ENCODE measurements at regions not wholly inside any gene's neighbourhood (a gene's known extent, or its start where the extent isn't known, plus 50 kb on each side); places are given as distances from the start of the nearest gene placed in this dataset.

GRCh38 chr18:73758446-73758845, 389.2 kb downstream of the FBXO15 start:
- TF ChIP-seq CTCF (IDR thresholded peaks at IDR 0.05; ENCODE audit: borderline replicate concordance), result no peak
- no peaks in the 10 kb centered on the region for H3K27me3 ChIP-seq (ENCODE audit: low read depth)
- intact Hi-C loops (cut with micrococcal nuclease), result no loop called here
- no peak overlapping the region for H3K4me3 ChIP-seq
- H3K4me1 ChIP-seq, result no peaks in the 10 kb centered on the region
- no peak overlapping the region for H3K27ac ChIP-seq (replicated peaks)
- no peaks in the 10 kb centered on the region for H3K36me3 ChIP-seq
- no peak for DNase-seq
- H3K9me3 ChIP-seq (replicated peaks), result no peaks in the 10 kb centered on the region

GRCh38 chr18:73756256-73757091, 391.2 kb downstream of the FBXO15 start:
- Histone ChIP-seq H3K27ac (replicated peaks) (no peak overlapping the region), H3K27me3 (ENCODE audit: low read depth) (no peaks in the 10 kb centered on the region), H3K4me3 (no peak overlapping the region), H3K4me1 (no peaks in the 10 kb centered on the region), H3K36me3 (no peaks in the 10 kb centered on the region), H3K9me3 (replicated peaks) (no peaks in the 10 kb centered on the region)
- DNase-seq, result no peak
- TF ChIP-seq CTCF (IDR thresholded peaks at IDR 0.05; ENCODE audit: borderline replicate concordance), result no peak
- intact Hi-C loops (cut with micrococcal nuclease), result no loop called here

GRCh38 chr18:73752965-73753364, 394.7 kb downstream of the FBXO15 start:
- H3K27ac ChIP-seq (replicated peaks), result no peak overlapping the region
- H3K36me3 ChIP-seq, result no peaks in the 10 kb centered on the region
- no peaks in the 10 kb centered on the region for H3K9me3 ChIP-seq (replicated peaks)
- no peaks in the 10 kb centered on the region for H3K27me3 ChIP-seq (ENCODE audit: low read depth)
- no peak for DNase-seq
- TF ChIP-seq CTCF (IDR thresholded peaks at IDR 0.05; ENCODE audit: borderline replicate concordance), result no peak
- no peaks in the 10 kb centered on the region for H3K4me1 ChIP-seq
- intact Hi-C loops (cut with micrococcal nuclease), result no loop called here
- no peak overlapping the region for H3K4me3 ChIP-seq

GRCh38 chr18:73752546-73752945, 395.1 kb downstream of the FBXO15 start:
- no peak for DNase-seq
- no peaks in the 10 kb centered on the region for H3K4me1 ChIP-seq
- H3K27ac ChIP-seq (replicated peaks), result no peak overlapping the region
- H3K36me3 ChIP-seq, result no peaks in the 10 kb centered on the region
- intact Hi-C loops (cut with micrococcal nuclease), result no loop called here
- H3K4me3 ChIP-seq, result no peak overlapping the region
- no peak for TF ChIP-seq CTCF (IDR thresholded peaks at IDR 0.05; ENCODE audit: borderline replicate concordance)
- no peaks in the 10 kb centered on the region for H3K27me3 ChIP-seq (ENCODE audit: low read depth)
- H3K9me3 ChIP-seq (replicated peaks), result no peaks in the 10 kb centered on the region

GRCh38 chr18:73750052-73750451, 397.6 kb downstream of the FBXO15 start:
- no peak for DNase-seq
- intact Hi-C loops (cut with micrococcal nuclease), result no loop called here
- H3K36me3 ChIP-seq, result no peaks in the 10 kb centered on the region
- H3K4me3 ChIP-seq, result no peak overlapping the region
- H3K27me3 ChIP-seq (ENCODE audit: low read depth), result no peaks in the 10 kb centered on the region
- H3K27ac ChIP-seq (replicated peaks), result no peak overlapping the region
- TF ChIP-seq CTCF (IDR thresholded peaks at IDR 0.05; ENCODE audit: borderline replicate concordance), result no peak
- H3K9me3 ChIP-seq (replicated peaks), result no peaks in the 10 kb centered on the region
- H3K4me1 ChIP-seq, result no peaks in the 10 kb centered on the region

Data from left ventricle myocardium inferior (tissue), 1 donor.